SU-DHL-6 (cell line): ENCODE measurements at regions not wholly inside any gene's neighbourhood (a gene's known extent, or its start where the extent isn't known, plus 50 kb on each side); places are given as distances from the start of the nearest gene placed in this dataset.

Source experiments
- H2AFZ ChIP-seq: fragments of 200-600 bp; sonication (generic); 2 replicates; pipeline ENCODE4 v1.6.1; 2014; ENCODE audit warnings: low read depth, mild to moderate bottlenecking, moderate library complexity, mixed read lengths, antibody characterized with exemption, low read length; ENCODE audit not compliant: severe bottlenecking
- H3F3A ChIP-seq: fragments of 200-600 bp; shearing (Covaris generic); 2 replicates; pipeline ENCODE4 v1.6.0; 2016; ENCODE audit warnings: antibody characterized with exemption, mild to moderate bottlenecking; ENCODE audit not compliant: insufficient read depth
- H3K27ac ChIP-seq: fragments of 200-600 bp; sonication (generic); 2 replicates; pipeline ENCODE4 v1.5.1; 2016; ENCODE audit warnings: low read depth, mild to moderate bottlenecking, low read length, moderate library complexity, mixed read lengths
- H3K27me3 ChIP-seq: fragments of 200-600 bp; sonication (generic), shearing (Covaris generic); 2 replicates; pipeline ENCODE4 v1.6.0; 2014; ENCODE audit warnings: mild to moderate bottlenecking, low read length
- H3K36me3 ChIP-seq: fragments of 200-600 bp; sonication (generic); 2 replicates; pipeline ENCODE4 v1.6.1; 2014; ENCODE audit warnings: mild to moderate bottlenecking, low read length, mixed read lengths
- H3K4me2 ChIP-seq: fragments of 300-600, 200-600 bp; shearing (Covaris generic), sonication (generic); 2 replicates; pipeline ENCODE4 v1.6.0; 2014; ENCODE audit warnings: low read length, low read depth, mild to moderate bottlenecking; ENCODE audit not compliant: poor library complexity, severe bottlenecking
- H3K4me3 ChIP-seq: fragments of 200-600 bp; sonication (generic); 2 replicates; pipeline ENCODE4 v1.5.1; 2014; ENCODE audit warnings: antibody characterized with exemption, low read length, mild to moderate bottlenecking, mixed read lengths; ENCODE audit not compliant: insufficient read depth, poor library complexity, severe bottlenecking
- H3K79me2 ChIP-seq: fragments of 200-600 bp; sonication (generic); 2 replicates; pipeline ENCODE4 v1.6.1; 2014; ENCODE audit warnings: mild to moderate bottlenecking, low read length, moderate library complexity; ENCODE audit not compliant: insufficient read depth
- H3K9ac ChIP-seq: fragments of 200-600 bp; sonication (generic); 2 replicates; pipeline ENCODE4 v1.7.0; 2014; ENCODE audit warnings: mild to moderate bottlenecking, low read length
- H3K9me2 ChIP-seq: fragments of 200-600 bp; sonication (generic); replicated peaks from 2 replicates; pipeline ENCODE4 v1.6.1; 2014; ENCODE audit warnings: low read length; ENCODE audit not compliant: insufficient read depth
- H3K9me3 ChIP-seq: fragments of 200-600 bp; sonication (generic); 2 replicates; pipeline ENCODE4 v1.6.1; 2014; ENCODE audit warnings: low read length, mixed read lengths; ENCODE audit not compliant: insufficient read depth
- H4K20me1 ChIP-seq: fragments of 200-600 bp; sonication (generic); 2 replicates; pipeline ENCODE4 v1.6.1; 2014; ENCODE audit warnings: low read depth, mild to moderate bottlenecking, antibody characterized with exemption, low read length, moderate library complexity, mixed read lengths
- CTCF ChIP-seq: fragments of 200-600 bp; sonication (generic); IDR thresholded peaks from one replicate; pipeline ENCODE4 v1.5.1; 2017; ENCODE audit warnings: antibody characterized with exemption, mild to moderate bottlenecking, low read length, moderate library complexity; ENCODE audit not compliant: insufficient read depth, poor library complexity, severe bottlenecking
- EZH2phosphoT487 ChIP-seq: fragments of 200-600 bp; sonication (generic), shearing (Covaris generic); conservative IDR thresholded peaks from 2 replicates; pipeline ENCODE4 v1.6.1; 2018; ENCODE audit warnings: mild to moderate bottlenecking, antibody characterized with exemption, low read length, moderate library complexity, mixed read lengths

DNA sequence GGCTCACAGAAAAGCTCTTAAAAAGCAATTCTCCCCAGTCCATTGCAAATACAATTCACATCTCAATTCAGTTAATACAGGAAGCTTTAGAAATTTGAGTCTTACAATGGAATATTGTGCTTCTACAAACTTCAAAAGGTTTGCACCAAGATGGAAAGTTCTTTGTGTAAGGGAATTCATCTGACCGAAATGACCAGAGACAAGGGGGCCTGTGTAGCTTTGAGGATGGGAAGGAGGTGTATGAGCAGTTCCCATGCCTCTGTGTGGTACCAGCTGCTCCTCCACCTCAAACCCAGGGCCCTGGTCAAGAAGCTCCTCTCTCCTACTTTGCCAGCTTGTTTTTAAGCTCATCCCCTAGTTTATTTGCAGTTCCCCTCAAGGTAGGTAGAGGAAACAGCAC is 312.8 kb upstream of the PKDCC start:
- no peak for TF ChIP-seq CTCF
- TF ChIP-seq EZH2phosphoT487: no peak
- no peaks in the 10 kb centered on the region for H3K36me3 ChIP-seq
- no peaks in the 10 kb centered on the region for H3K9me3 ChIP-seq
- no peak overlapping the region for H3K9ac ChIP-seq
- no peaks in the 10 kb centered on the region for H4K20me1 ChIP-seq
- H3K9me2 ChIP-seq: no peaks in the 10 kb centered on the region
- no peak overlapping the region for H2AFZ ChIP-seq
- H3K79me2 ChIP-seq: no peaks in the 10 kb centered on the region
- H3K27me3 ChIP-seq: no peaks in the 10 kb centered on the region
- no peaks in the 10 kb centered on the region for H3F3A ChIP-seq
- no peak overlapping the region for H3K4me2 ChIP-seq
- H3K4me3 ChIP-seq: no peak overlapping the region
- no peak overlapping the region for H3K27ac ChIP-seq

GRCh38 chr2:41735476-41735875 is 312.3 kb upstream of the PKDCC start:
- H3K4me2 ChIP-seq: no peak overlapping the region
- H2AFZ ChIP-seq: no peak overlapping the region
- H3K9ac ChIP-seq: no peak overlapping the region
- no peaks in the 10 kb centered on the region for H3K9me2 ChIP-seq
- H3K36me3 ChIP-seq: no peaks in the 10 kb centered on the region
- TF ChIP-seq CTCF (no peak), EZH2phosphoT487 (no peak)
- H3K27ac ChIP-seq: no peak overlapping the region
- H3K27me3 ChIP-seq: no peaks in the 10 kb centered on the region
- H4K20me1 ChIP-seq: no peaks in the 10 kb centered on the region
- no peaks in the 10 kb centered on the region for H3K9me3 ChIP-seq
- H3K79me2 ChIP-seq: no peaks in the 10 kb centered on the region
- no peak overlapping the region for H3K4me3 ChIP-seq
- H3F3A ChIP-seq: no peaks in the 10 kb centered on the region

GRCh38 chr2:41736105-41736567 is 311.7 kb upstream of the PKDCC start:
- H3K4me2 ChIP-seq: no peak overlapping the region
- H3K36me3 ChIP-seq: no peaks in the 10 kb centered on the region
- H3K4me3 ChIP-seq: no peak overlapping the region
- no peaks in the 10 kb centered on the region for H4K20me1 ChIP-seq
- H3F3A ChIP-seq: no peaks in the 10 kb centered on the region
- no peak overlapping the region for H3K27ac ChIP-seq
- H2AFZ ChIP-seq: no peak overlapping the region
- TF ChIP-seq CTCF: no peak
- TF ChIP-seq EZH2phosphoT487: no peak
- no peak overlapping the region for H3K9ac ChIP-seq
- no peaks in the 10 kb centered on the region for H3K27me3 ChIP-seq
- no peaks in the 10 kb centered on the region for H3K9me2 ChIP-seq
- H3K79me2 ChIP-seq: no peaks in the 10 kb centered on the region
- no peaks in the 10 kb centered on the region for H3K9me3 ChIP-seq
